CD4-positive, alpha-beta memory T cell (primary cell): ENCODE measurements at regions not wholly inside any gene's neighbourhood (a gene's known extent, or its start where the extent isn't known, plus 50 kb on each side); places are given as distances from the start of the nearest gene placed in this dataset.

Experiments
- CTCF ChIA-PET: fragments of 350-600 bp; sonication (Branson Sonifier 250); formaldehyde crosslinking; loops from one replicate; lab custom pipeline; 2021; ENCODE audit warnings: inconsistent platforms; ENCODE audit not compliant: partially characterized antibody; lab: Charles Lee
- POLR2A ChIA-PET: fragments of 350-600 bp; sonication (Branson Sonifier 250); formaldehyde crosslinking; loops from one replicate; lab custom pipeline; 2021; ENCODE audit not compliant: partially characterized antibody; lab: Charles Lee
- DNase-seq, 5 donors: peaks; one replicate each; pipeline versions ENCODE4 v3.0.0 to v3.0.0-alpha.2; 2020 to 2022; ENCODE audit warnings: mixed read lengths in 1 of 5
- H3K27ac ChIP-seq: one replicate; pipeline ENCODE4 v1.7.0; 2013; ENCODE audit warnings: low read depth, low read length
- H3K27me3 ChIP-seq: 2 replicates; pipeline ENCODE4 v1.7.0; 2013; ENCODE audit warnings: mild to moderate bottlenecking, low read length, moderate library complexity; ENCODE audit not compliant: insufficient read depth
- H3K36me3 ChIP-seq: 2 replicates; pipeline ENCODE4 v1.7.0; 2013; ENCODE audit warnings: mild to moderate bottlenecking, low read length, moderate library complexity; ENCODE audit not compliant: insufficient read depth
- H3K4me1 ChIP-seq: 2 replicates; pipeline ENCODE4 v1.7.0; 2013; ENCODE audit warnings: mild to moderate bottlenecking, low read length, moderate library complexity; ENCODE audit not compliant: insufficient read depth
- H3K4me3 ChIP-seq, 2 donors: one replicate each; pipeline ENCODE4 v1.7.0; 2013; ENCODE audit warnings: low read length in 2 of 2, mild to moderate bottlenecking in 1 of 2
- H3K9me3 ChIP-seq, 2 donors: one replicate each; pipeline ENCODE4 v1.7.0; 2013; ENCODE audit warnings: low read length in 2 of 2, control low read depth in 1 of 2; ENCODE audit not compliant: control insufficient read depth in 1 of 2
- H3K27ac Mint-ChIP-seq, 7 donors: one replicate each; pipeline ENCODE4 v1.8.0; 2020 to 2021; ENCODE audit warnings: mixed read lengths in 7 of 7, mild to moderate bottlenecking in 6 of 7, inconsistent platforms in 3 of 7, moderate library complexity in 3 of 7
- H3K27me3 Mint-ChIP-seq, 2 donors: one replicate each; pipeline ENCODE4 v1.8.0; 2020 to 2021; ENCODE audit warnings: mixed read lengths in 2 of 2
- H3K36me3 Mint-ChIP-seq, 2 donors: one replicate each; pipeline ENCODE4 v1.8.0; 2020 to 2021; ENCODE audit warnings: mixed read lengths in 2 of 2, inconsistent platforms in 1 of 2, mild to moderate bottlenecking in 1 of 2
- H3K4me1 Mint-ChIP-seq, 4 donors: one replicate each; pipeline ENCODE4 v1.8.0; 2020 to 2021; ENCODE audit warnings: mixed read lengths in 4 of 4, mild to moderate bottlenecking in 1 of 4
- H3K4me3 Mint-ChIP-seq, 8 donors: one replicate each; pipeline ENCODE4 v1.8.0; 2020 to 2021; ENCODE audit warnings: mixed read lengths in 8 of 8, mild to moderate bottlenecking in 7 of 8, moderate library complexity in 6 of 8, inconsistent platforms in 3 of 8
- H3K9me3 Mint-ChIP-seq, 8 donors: one replicate each; pipeline ENCODE4 v1.8.0; 2020 to 2021; ENCODE audit warnings: mixed read lengths in 8 of 8, mild to moderate bottlenecking in 5 of 8, inconsistent platforms in 3 of 8, moderate library complexity in 1 of 8
- intact Hi-C: fragments of 100-400 bp; cut with micrococcal nuclease; formaldehyde crosslinking; loops from one replicate; pipeline ENCODE4 v1.15.1; 2023

- intact Hi-C loops, result no loop called here
These were observed 130.0 kb upstream of the BMP5 start for GRCh38 chr6:56005426-56005825.

GRCh38 chr6:56004426-56004825, 129.0 kb upstream of the BMP5 start:
- Histone ChIP-seq H3K9me3 (no peaks in the 10 kb centered on the region), H3K4me1 (no peaks in the 10 kb centered on the region), H3K36me3 (no peaks in the 10 kb centered on the region), H3K27ac (no peak overlapping the region), H3K27me3 (no peaks in the 10 kb centered on the region), H3K4me3 (no peak overlapping the region)
- no peaks in the 10 kb centered on the region for H3K27me3 Mint-ChIP-seq
- DNase-seq, result no peak
- CTCF ChIA-PET, result no interaction called here
- intact Hi-C loops, result no loop called here
- no peaks in the 10 kb centered on the region for H3K4me1 Mint-ChIP-seq
- H3K36me3 Mint-ChIP-seq, result no peaks in the 10 kb centered on the region
- H3K9me3 Mint-ChIP-seq, result peaks cover 0 to 12% (median 3%) of the 10 kb centered on the region in 8 donors
- H3K4me3 Mint-ChIP-seq, result no peak overlapping the region
- POLR2A ChIA-PET, result no interaction called here
- no peak overlapping the region for H3K27ac Mint-ChIP-seq

More at GRCh38 chr6:56005426-56005825, 130.0 kb upstream of the BMP5 start:
- no peaks in the 10 kb centered on the region for H3K36me3 Mint-ChIP-seq
- Histone ChIP-seq H3K27me3 (no peaks in the 10 kb centered on the region), H3K9me3 (no peaks in the 10 kb centered on the region), H3K36me3 (no peaks in the 10 kb centered on the region), H3K4me1 (no peaks in the 10 kb centered on the region), H3K27ac (no peak overlapping the region), H3K4me3 (no peak overlapping the region)
- ChIA-PET CTCF (no interaction called here), POLR2A (no interaction called here)
- no peak for DNase-seq
- no peaks in the 10 kb centered on the region for H3K4me1 Mint-ChIP-seq
- peaks cover 0 to 12% (median 3%) of the 10 kb centered on the region in 8 donors for H3K9me3 Mint-ChIP-seq
- H3K27me3 Mint-ChIP-seq, result no peaks in the 10 kb centered on the region
- H3K27ac Mint-ChIP-seq, result no peak overlapping the region
- no peak overlapping the region for H3K4me3 Mint-ChIP-seq

DNA sequence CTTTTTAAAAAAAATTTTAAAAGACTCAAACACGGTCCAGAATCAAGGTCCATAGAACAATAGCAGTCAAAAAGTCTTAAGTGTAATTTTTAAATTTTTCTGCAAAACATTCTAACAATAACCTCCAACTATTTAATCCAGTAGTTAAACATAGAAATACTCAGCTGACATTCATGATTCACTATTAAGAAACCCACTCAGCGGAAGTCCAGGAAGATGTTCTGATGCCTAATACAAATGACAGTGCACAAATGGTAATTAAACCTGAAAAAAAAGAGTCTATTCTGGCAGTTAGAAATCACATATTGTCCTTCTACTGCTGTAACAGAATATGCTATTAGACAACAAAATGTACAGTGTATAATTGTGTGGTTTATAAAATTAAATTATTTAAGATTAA, 128.2 kb upstream of the BMP5 start:
- no peak for DNase-seq
- H3K4me3 Mint-ChIP-seq, result no peak overlapping the region
- intact Hi-C loops, result no loop called here
- H3K36me3 Mint-ChIP-seq, result no peaks in the 10 kb centered on the region
- Histone ChIP-seq H3K36me3 (no peaks in the 10 kb centered on the region), H3K27ac (no peak overlapping the region), H3K4me3 (no peak overlapping the region), H3K4me1 (no peaks in the 10 kb centered on the region), H3K9me3 (no peaks in the 10 kb centered on the region), H3K27me3 (no peaks in the 10 kb centered on the region)
- H3K9me3 Mint-ChIP-seq, result peaks cover 0 to 12% (median 4%) of the 10 kb centered on the region in 8 donors
- ChIA-PET CTCF (no interaction called here), POLR2A (no interaction called here)
- no peak overlapping the region for H3K27ac Mint-ChIP-seq
- H3K4me1 Mint-ChIP-seq, result no peaks in the 10 kb centered on the region
- H3K27me3 Mint-ChIP-seq, result no peaks in the 10 kb centered on the region

DNA sequence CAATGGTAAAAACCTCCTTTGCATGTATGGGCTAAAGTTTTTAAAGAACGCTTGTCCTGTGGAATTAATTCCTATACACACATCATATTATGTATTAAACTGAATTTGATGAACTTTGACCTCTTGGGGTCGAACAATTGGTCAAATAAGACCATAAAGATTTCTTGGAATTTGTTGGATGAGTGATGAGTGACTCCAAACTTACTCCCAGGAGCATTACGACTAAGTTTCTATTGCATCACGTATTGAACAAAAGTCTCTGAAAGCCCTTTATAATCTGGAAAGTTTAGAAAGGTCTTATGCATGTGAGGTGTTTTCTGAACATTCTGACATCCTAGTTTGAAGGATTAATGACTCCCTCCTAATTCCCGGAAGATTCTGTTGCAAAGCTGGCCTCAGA, 126.9 kb upstream of the BMP5 start:
- Histone ChIP-seq H3K4me1 (no peaks in the 10 kb centered on the region), H3K27ac (no peak overlapping the region), H3K9me3 (no peaks in the 10 kb centered on the region), H3K27me3 (no peaks in the 10 kb centered on the region), H3K36me3 (no peaks in the 10 kb centered on the region), H3K4me3 (no peak overlapping the region)
- POLR2A ChIA-PET, result no interaction called here
- intact Hi-C loops, result no loop called here
- CTCF ChIA-PET, result no interaction called here
- Mint-ChIP-seq H3K4me3 (no peak overlapping the region), H3K27ac (no peak overlapping the region), H3K9me3 (peaks cover 2 to 13% (median 5%) of the 10 kb centered on the region in 8 donors), H3K4me1 (no peaks in the 10 kb centered on the region), H3K27me3 (no peaks in the 10 kb centered on the region), H3K36me3 (no peaks in the 10 kb centered on the region)
- no peak for DNase-seq

- Histone ChIP-seq H3K4me1 (no peaks in the 10 kb centered on the region), H3K27me3 (no peaks in the 10 kb centered on the region), H3K9me3 (no peaks in the 10 kb centered on the region), H3K36me3 (no peaks in the 10 kb centered on the region), H3K27ac (no peak overlapping the region), H3K4me3 (no peak overlapping the region)
- H3K36me3 Mint-ChIP-seq, result no peaks in the 10 kb centered on the region
- POLR2A ChIA-PET, result no interaction called here
- CTCF ChIA-PET, result no interaction called here
- no peaks in the 10 kb centered on the region for H3K4me1 Mint-ChIP-seq
- peaks cover 0 to 27% (median 14%) of the 10 kb centered on the region in 8 donors for H3K9me3 Mint-ChIP-seq
- DNase-seq, result no peak
- no peak overlapping the region for H3K4me3 Mint-ChIP-seq
- H3K27me3 Mint-ChIP-seq, result no peaks in the 10 kb centered on the region
- intact Hi-C loops, result no loop called here
- H3K27ac Mint-ChIP-seq, result no peak overlapping the region
These were observed 123.2 kb upstream of the BMP5 start for GRCh38 chr6:55998576-55998975.

DNA sequence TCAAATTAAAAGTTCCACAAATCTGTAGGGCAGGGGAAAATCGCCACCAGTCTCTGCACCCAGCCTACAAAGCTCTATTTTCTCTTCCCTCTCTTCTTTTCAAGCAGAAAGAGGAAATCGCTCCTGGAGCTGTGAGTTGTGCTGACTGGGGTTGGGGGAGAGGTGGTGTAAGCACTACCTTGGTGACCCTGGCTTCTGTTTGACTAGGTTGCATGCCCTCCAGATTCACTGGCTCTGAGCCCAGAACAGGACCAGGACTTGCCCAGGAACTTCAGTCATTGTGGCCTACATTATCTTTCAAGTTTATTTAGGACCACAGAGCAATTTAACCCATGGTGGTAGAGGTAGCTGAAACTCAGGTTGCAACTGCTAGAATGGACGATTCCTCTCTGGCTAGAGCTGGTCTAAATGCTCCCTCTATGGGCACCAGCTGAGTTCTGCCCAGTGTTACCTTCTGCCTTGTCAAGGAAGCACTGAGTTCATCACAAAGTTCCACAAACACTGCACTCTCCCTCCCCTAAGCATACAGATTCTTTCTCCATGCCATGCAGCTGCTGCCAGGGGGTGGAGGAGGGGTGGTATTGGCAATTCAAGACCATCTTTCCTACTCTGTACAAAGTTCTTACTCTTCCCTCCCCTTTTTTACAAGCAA, 122.0 kb upstream of the BMP5 start:
- Histone ChIP-seq H3K4me3 (no peak overlapping the region), H3K27ac (no peak overlapping the region), H3K36me3 (no peaks in the 10 kb centered on the region), H3K4me1 (no peaks in the 10 kb centered on the region), H3K9me3 (no peaks in the 10 kb centered on the region), H3K27me3 (no peaks in the 10 kb centered on the region)
- ChIA-PET CTCF (no interaction called here), POLR2A (no interaction called here)
- Mint-ChIP-seq H3K27me3 (no peaks in the 10 kb centered on the region), H3K36me3 (no peaks in the 10 kb centered on the region), H3K27ac (no peak overlapping the region), H3K4me3 (no peak overlapping the region), H3K4me1 (no peaks in the 10 kb centered on the region), H3K9me3 (peaks cover 0 to 32% (median 17%) of the 10 kb centered on the region in 8 donors)
- DNase-seq, result no peak
- intact Hi-C loops, result no loop called here

GRCh38 chr6:55994531-55994930, 119.1 kb upstream of the BMP5 start:
- Mint-ChIP-seq H3K4me1 (no peaks in the 10 kb centered on the region), H3K27me3 (no peaks in the 10 kb centered on the region), H3K36me3 (no peaks in the 10 kb centered on the region), H3K4me3 (no peak overlapping the region), H3K27ac (no peak overlapping the region), H3K9me3 (peaks cover 0 to 40% (median 20%) of the 10 kb centered on the region in 8 donors)
- H3K36me3 ChIP-seq, result no peaks in the 10 kb centered on the region
- no peak overlapping the region for H3K4me3 ChIP-seq
- ChIA-PET POLR2A (no interaction called here), CTCF (no interaction called here)
- no peaks in the 10 kb centered on the region for H3K9me3 ChIP-seq
- H3K27ac ChIP-seq, result no peak overlapping the region
- no peaks in the 10 kb centered on the region for H3K4me1 ChIP-seq
- no peaks in the 10 kb centered on the region for H3K27me3 ChIP-seq
- intact Hi-C loops, result no loop called here
- no peak for DNase-seq

GRCh38 chr6:55993418-55993817, 118.0 kb upstream of the BMP5 start:
- Mint-ChIP-seq H3K36me3 (no peaks in the 10 kb centered on the region), H3K4me1 (no peaks in the 10 kb centered on the region), H3K27ac (no peak overlapping the region), H3K9me3 (peaks cover 0 to 40% (median 21%) of the 10 kb centered on the region in 8 donors), H3K4me3 (no peak overlapping the region), H3K27me3 (no peaks in the 10 kb centered on the region)
- Histone ChIP-seq H3K27ac (no peak overlapping the region), H3K9me3 (no peaks in the 10 kb centered on the region), H3K4me3 (no peak overlapping the region), H3K27me3 (no peaks in the 10 kb centered on the region), H3K4me1 (no peaks in the 10 kb centered on the region), H3K36me3 (no peaks in the 10 kb centered on the region)
- ChIA-PET POLR2A (no interaction called here), CTCF (no interaction called here)
- DNase-seq, result no peak
- intact Hi-C loops, result no loop called here
